ENCODE measurements at regions not wholly inside any gene's neighbourhood (a gene's known extent, or its start where the extent isn't known, plus 50 kb on each side); places are given as distances from the start of the nearest gene placed in this dataset.

- TF ChIP-seq RFX5 (IDR thresholded peaks at IDR 0.05) = no peak
- no peak for TF ChIP-seq EHF (CRISPR knock-in tag; IDR thresholded peaks at IDR 0.05)
- no peak for TF ChIP-seq ESRRA (IDR thresholded peaks at IDR 0.05; ENCODE audit: borderline replicate concordance, low read length)
- no peak for TF ChIP-seq RNF2 (IDR thresholded peaks at IDR 0.05; ENCODE audit: borderline replicate concordance, low read depth)
- TF ChIP-seq USF2 (IDR thresholded peaks at IDR 0.05) = no peak
- no peak for TF ChIP-seq E2F6 (IDR thresholded peaks at IDR 0.05; ENCODE audit: borderline replicate concordance, low read depth)
- TF ChIP-seq CBX8 (IDR thresholded peaks at IDR 0.05) = no peak
- TF ChIP-seq ZSCAN20 (CRISPR knock-in tag; IDR thresholded peaks at IDR 0.05) = no peak
- TF ChIP-seq CHD4 (IDR thresholded peaks at IDR 0.05; ENCODE audit: borderline replicate concordance) = no peak
- no peak for TF ChIP-seq POLR2A (IDR thresholded peaks at IDR 0.05; ENCODE audit: low read length)
- no peak for TF ChIP-seq TP53 (CRISPR knock-in tag; IDR thresholded peaks at IDR 0.05)
- no peak for TF ChIP-seq JUN (IDR thresholded peaks at IDR 0.05)
- TF ChIP-seq HOXB5 (CRISPR knock-in tag; IDR thresholded peaks at IDR 0.05) = no peak
- ChIA-PET CTCF (no interaction called here), POLR2A (no interaction called here)
- ATAC-seq (no peak), DNase-seq (ENCODE audit: low read depth in 1 of 2, low spot score in 1 of 2) (no peak), FAIRE-seq (no peak)
- Histone ChIP-seq H3K4me1 (peaks cover 7% of the 10 kb centered on the region; the same call in 1 of the 3 replicates), H3K9me3 (no peaks in the 10 kb centered on the region), H3K27ac (no peak overlapping the region), H3K4me2 (no peak overlapping the region), H3K4me3 (no peak overlapping the region)
- 49% methylated on average over 4 of the region's 4 CpGs for WGBS (ENCODE audit: missing lambda C conversion rate)
These were observed 155.7 kb upstream of the BLID start for GRCh38 chr11:122271745-122272144.

GRCh38 chr11:122271137-122271536, 155.1 kb upstream of the BLID start:
- ATAC-seq (no peak), FAIRE-seq (no peak), DNase-seq (ENCODE audit: low read depth in 1 of 2, low spot score in 1 of 2) (no peak)
- no peak overlapping the region for H3K4me3 ChIP-seq
- ChIA-PET CTCF (interaction anchor here (0.6 kb wide), 1 partner anchor 9 kb away, joined by 4 read pairs; no protein-coding TSS in a partner anchor), POLR2A (no interaction called here)
- WGBS (ENCODE audit: missing lambda C conversion rate) = 45% methylated on average over 3 of the region's 5 CpGs
- H3K27ac ChIP-seq = no peak overlapping the region
- H3K9me3 ChIP-seq = no peaks in the 10 kb centered on the region
- TF ChIP-seq SMC3 (IDR thresholded peaks at IDR 0.05) (no peak), E2F6 (IDR thresholded peaks at IDR 0.05; ENCODE audit: borderline replicate concordance, low read depth) (no peak), JUNB (IDR thresholded peaks at IDR 0.05) (no peak), RARB (CRISPR knock-in tag; IDR thresholded peaks at IDR 0.05) (no peak)
- H3K4me1 ChIP-seq = peaks cover 7% of the 10 kb centered on the region; the same call in 1 of the 3 replicates
- no peak overlapping the region for H3K4me2 ChIP-seq

GRCh38 chr11:122270535-122270934, 154.5 kb upstream of the BLID start:
- no peak for DNase-seq (ENCODE audit: low read depth in 1 of 2, low spot score in 1 of 2)
- H3K4me3 ChIP-seq = no peak overlapping the region
- H3K4me1 ChIP-seq = peaks cover 7% of the 10 kb centered on the region; the same call in 1 of the 3 replicates
- FAIRE-seq = no peak
- no peak overlapping the region for H3K4me2 ChIP-seq
- ChIA-PET POLR2A (no interaction called here), CTCF (interaction anchor here (0.6 kb wide), 1 partner anchor 10 kb away, joined by 4 read pairs; no protein-coding TSS in a partner anchor)
- no peak for ATAC-seq
- WGBS (ENCODE audit: missing lambda C conversion rate) = 38% methylated on average over 3 of the region's 3 CpGs
- no peak overlapping the region for H3K27ac ChIP-seq
- no peaks in the 10 kb centered on the region for H3K9me3 ChIP-seq
- TF ChIP-seq PBX3 (IDR thresholded peaks at IDR 0.05) (no peak), REST (IDR thresholded peaks at IDR 0.05) (no peak), CBX2 (IDR thresholded peaks at IDR 0.05; ENCODE audit: borderline replicate concordance, low read depth) (no peak), ELK1 (IDR thresholded peaks at IDR 0.05; ENCODE audit: low read depth, low read length) (no peak), HOXB13 (CRISPR knock-in tag; IDR thresholded peaks at IDR 0.05; ENCODE audit: low read depth) (no peak), ZNF302 (CRISPR knock-in tag; IDR thresholded peaks at IDR 0.05) (no peak), ZSCAN20 (CRISPR knock-in tag; IDR thresholded peaks at IDR 0.05) (no peak), SREBF2 (IDR thresholded peaks at IDR 0.05) (no peak), HEYL (CRISPR knock-in tag; IDR thresholded peaks at IDR 0.05) (no peak), POLR2A (IDR thresholded peaks at IDR 0.05; ENCODE audit: low read length) (no peak), HDAC2 (IDR thresholded peaks at IDR 0.05) (no peak), FOSB (CRISPR knock-in tag; IDR thresholded peaks at IDR 0.05) (no peak), RFX5 (IDR thresholded peaks at IDR 0.05) (no peak), RARB (CRISPR knock-in tag; IDR thresholded peaks at IDR 0.05) (no peak), FOSL2 (IDR thresholded peaks at IDR 0.05) (no peak), FOSL2 (CRISPR knock-in tag; IDR thresholded peaks at IDR 0.05) (no peak), MAFK (IDR thresholded peaks at IDR 0.05; ENCODE audit: partially characterized antibody) (no peak), BHLHE40 (IDR thresholded peaks at IDR 0.05; ENCODE audit: low read depth, low read length) (no peak)

All from A549 (cell line).